RWPE1 (cell line): ENCODE measurements at regions not wholly inside any gene's neighbourhood (a gene's known extent, or its start where the extent isn't known, plus 50 kb on each side); places are given as distances from the start of the nearest gene placed in this dataset.

Experiments
- CTCF ChIA-PET: fragments of 350-600 bp; sonication (Branson Sonifier 250); formaldehyde crosslinking; extraction: SDS; loops from one replicate; lab custom pipeline; 2021; lab: Yijun Ruan, JAX
- POLR2A ChIA-PET: fragments of 400-600 bp; formaldehyde crosslinking; extraction: SDS; loops from one replicate; lab custom pipeline; 2020; ENCODE audit warnings: antibody characterized with exemption; ENCODE audit not compliant: low non-redundant PET; lab: Yijun Ruan, JAX
- DNase-seq: peaks from one replicate; pipeline ENCODE4 v3.0.0; 2012; ENCODE audit warnings: low spot score
- H3K27ac ChIP-seq: fragments of 450-650 bp; 2 replicates; pipeline ENCODE4 v1.5.1; 2017
- TF ChIP-seq, protein P1 (sequence below): fragments of 450-650 bp; conservative IDR thresholded peaks from 2 replicates; pipeline ENCODE4 v1.5.1; 2017; ENCODE audit warnings: low read depth, mild to moderate bottlenecking

GRCh38 chr5:172504701-172505402, 50.5 kb upstream of the SH3PXD2B start:
- no peak overlapping the region for H3K27ac ChIP-seq
- no peak for DNase-seq
- POLR2A ChIA-PET = no interaction called here
- CTCF ChIA-PET = interaction anchor here (0.7 to 1.2 kb wide), 2 partner anchors 43 to 182 kb away, joined by 4 to 5 read pairs; no protein-coding TSS in a partner anchor
- TF ChIP-seq, protein P1, sequence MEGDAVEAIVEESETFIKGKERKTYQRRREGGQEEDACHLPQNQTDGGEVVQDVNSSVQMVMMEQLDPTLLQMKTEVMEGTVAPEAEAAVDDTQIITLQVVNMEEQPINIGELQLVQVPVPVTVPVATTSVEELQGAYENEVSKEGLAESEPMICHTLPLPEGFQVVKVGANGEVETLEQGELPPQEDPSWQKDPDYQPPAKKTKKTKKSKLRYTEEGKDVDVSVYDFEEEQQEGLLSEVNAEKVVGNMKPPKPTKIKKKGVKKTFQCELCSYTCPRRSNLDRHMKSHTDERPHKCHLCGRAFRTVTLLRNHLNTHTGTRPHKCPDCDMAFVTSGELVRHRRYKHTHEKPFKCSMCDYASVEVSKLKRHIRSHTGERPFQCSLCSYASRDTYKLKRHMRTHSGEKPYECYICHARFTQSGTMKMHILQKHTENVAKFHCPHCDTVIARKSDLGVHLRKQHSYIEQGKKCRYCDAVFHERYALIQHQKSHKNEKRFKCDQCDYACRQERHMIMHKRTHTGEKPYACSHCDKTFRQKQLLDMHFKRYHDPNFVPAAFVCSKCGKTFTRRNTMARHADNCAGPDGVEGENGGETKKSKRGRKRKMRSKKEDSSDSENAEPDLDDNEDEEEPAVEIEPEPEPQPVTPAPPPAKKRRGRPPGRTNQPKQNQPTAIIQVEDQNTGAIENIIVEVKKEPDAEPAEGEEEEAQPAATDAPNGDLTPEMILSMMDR = no peak

DNA sequence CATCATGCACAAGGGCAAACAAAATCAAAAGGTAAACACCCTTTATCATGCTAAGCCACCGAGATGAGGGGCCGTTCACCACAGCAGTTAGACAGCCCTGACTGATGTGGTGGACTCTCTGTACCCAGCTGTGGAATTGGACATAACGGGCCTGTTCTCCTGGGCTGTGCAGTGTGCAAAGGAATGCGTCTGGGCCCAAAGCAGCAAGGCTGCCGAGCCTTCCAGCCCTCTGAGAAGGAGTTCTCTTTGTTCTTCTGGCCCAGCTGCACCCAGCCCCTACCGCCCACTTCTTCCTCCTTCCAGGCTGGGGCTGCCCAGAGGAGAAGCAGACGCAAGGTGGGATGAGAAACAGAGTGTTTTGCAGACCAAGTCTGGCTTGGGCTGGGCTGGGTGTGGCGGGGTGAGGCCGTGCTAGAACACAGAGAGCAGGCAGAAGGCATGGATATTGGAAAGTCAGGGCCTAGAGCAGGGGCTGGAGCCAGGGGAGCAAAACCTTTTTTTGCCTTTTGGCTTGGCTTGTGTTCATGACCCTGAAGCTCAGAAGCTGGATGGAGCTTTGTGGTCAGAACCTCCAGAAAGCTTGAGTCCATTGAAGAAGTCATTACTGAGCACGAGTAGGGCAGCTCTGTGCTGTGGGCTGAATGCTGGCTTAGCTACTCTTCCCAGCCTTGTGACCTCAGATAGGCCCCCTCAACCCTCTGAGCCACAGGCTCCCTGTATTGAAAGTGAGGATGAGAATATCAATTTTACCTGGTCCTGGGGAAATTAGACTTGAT, 49.8 kb upstream of the SH3PXD2B start:
- DNase-seq = no peak
- TF ChIP-seq, protein P1 = no peak
- peak overlapping the region; percentile 29 for H3K27ac ChIP-seq
- ChIA-PET CTCF (interaction anchor here (0.7 to 1.2 kb wide), 2 partner anchors 42 to 183 kb away, joined by 4 to 5 read pairs; no protein-coding TSS in a partner anchor), POLR2A (no interaction called here)
